Small intestine (tissue), 7 donors: ENCODE measurements at regions not wholly inside any gene's neighbourhood (a gene's known extent, or its start where the extent isn't known, plus 50 kb on each side); places are given as distances from the start of the nearest gene placed in this dataset.

ENCODE experiments used
- DNase-seq, 2 donors: peaks; one replicate each; pipeline versions ENCODE4 v3.0.0 to v3.0.0-alpha.2; 2013
- FAIRE-seq: peaks from 2 replicates; lab custom pipeline; 2012; peaks lifted over from hg19 to GRCh38; lab: Jason Lieb, UNC
- H3K27ac ChIP-seq, 3 donors: one replicate each; pipeline ENCODE4 v1.5.1; 2013; ENCODE audit warnings: low read length in 2 of 3, mild to moderate bottlenecking in 2 of 3, control low read depth in 1 of 3, inconsistent platforms in 1 of 3, low read depth in 1 of 3, moderate library complexity in 1 of 3
- H3K27me3 ChIP-seq, 3 donors: one replicate each; pipeline ENCODE4 v1.6.1; 2013; ENCODE audit warnings: low read length in 3 of 3, inconsistent platforms in 1 of 3; ENCODE audit not compliant: control insufficient read depth in 3 of 3, insufficient read depth in 3 of 3
- H3K36me3 ChIP-seq, 3 donors: one replicate each; pipeline ENCODE4 v1.6.1; 2013; ENCODE audit warnings: low read length in 3 of 3, inconsistent platforms in 1 of 3, low read depth in 1 of 3, mild to moderate bottlenecking in 1 of 3, moderate library complexity in 1 of 3; ENCODE audit not compliant: control insufficient read depth in 3 of 3, insufficient read depth in 2 of 3
- H3K4me1 ChIP-seq, 3 donors: one replicate each; pipeline ENCODE4 v1.6.1; 2013; ENCODE audit warnings: low read length in 2 of 3, inconsistent platforms in 1 of 3, low read depth in 1 of 3, mild to moderate bottlenecking in 1 of 3, moderate library complexity in 1 of 3; ENCODE audit not compliant: control insufficient read depth in 3 of 3, insufficient read depth in 2 of 3
- H3K4me3 ChIP-seq, 3 donors: one replicate each; pipeline ENCODE4 v1.5.1; 2013; ENCODE audit warnings: low read length in 3 of 3, control low read depth in 1 of 3, inconsistent platforms in 1 of 3, low read depth in 1 of 3, mild to moderate bottlenecking in 1 of 3, moderate library complexity in 1 of 3
- H3K9me3 ChIP-seq, 2 donors: one replicate each; pipeline ENCODE4 v1.6.1; 2013; ENCODE audit warnings: low read depth in 1 of 2, low read length in 1 of 2; ENCODE audit not compliant: control insufficient read depth in 2 of 2, insufficient read depth in 1 of 2
- WGBS, 3 donors: extraction: QIAGEN DNeasy Blood & Tissue Kit; methylation state at CpG; one replicate each; pipeline ENCODE4 v1.1.7; 2013; 5-methylcytosine and 5-hydroxymethylcytosine counted together
- donor health status: healthy with polysubstance abuse.
- donor health status: control.
- donor health status: control.
- donor health status: Bipolar disorder and iron deficiency.
- donor health status: healthy.

GRCh38 chr2:23293063-23293462 is 91.9 kb upstream of the KLHL29 start:
- Histone ChIP-seq H3K9me3 (no peaks in the 10 kb centered on the region), H3K27me3 (peaks cover 0 to 7% (median 0%) of the 10 kb centered on the region in 3 donors), H3K27ac (no peak overlapping the region), H3K4me3 (no peak overlapping the region), H3K4me1 (peaks cover 0 to 3% (median 0%) of the 10 kb centered on the region in 3 donors), H3K36me3 (no peaks in the 10 kb centered on the region)
- 43 to 56% (median 47%) methylated on average over 6 of the region's 6 CpGs for WGBS, 3 donors
- DNase-seq (no peak), FAIRE-seq (no peak)

DNA sequence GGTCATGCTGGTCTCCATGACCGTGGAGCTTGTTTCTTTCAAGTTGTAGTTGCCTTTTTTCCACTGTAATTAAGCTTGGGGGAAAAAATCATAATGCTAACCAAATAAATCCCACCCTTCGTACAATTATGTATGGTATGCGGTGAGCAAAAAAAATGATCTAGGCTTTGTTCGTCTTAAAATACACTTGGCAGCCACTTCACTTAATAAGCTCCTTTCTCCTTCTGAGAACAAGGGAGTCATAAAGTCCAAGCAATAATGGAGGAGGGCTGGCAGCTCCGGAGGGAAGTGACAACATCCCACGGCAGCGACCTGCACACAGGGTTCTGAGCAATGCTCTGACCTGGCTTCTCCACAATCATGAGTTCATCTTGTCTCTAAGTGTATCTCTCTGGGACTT is 91.2 kb upstream of the KLHL29 start:
- Histone ChIP-seq H3K9me3 (no peaks in the 10 kb centered on the region), H3K36me3 (no peaks in the 10 kb centered on the region), H3K27ac (no peak overlapping the region), H3K27me3 (peaks cover 0 to 7% (median 0%) of the 10 kb centered on the region in 3 donors), H3K4me3 (no peak overlapping the region), H3K4me1 (peaks cover 0 to 3% (median 0%) of the 10 kb centered on the region in 3 donors)
- no peak for FAIRE-seq
- 61 to 74% (median 64%) methylated on average over 7 of the region's 7 CpGs for WGBS, 3 donors
- DNase-seq, result no peak

- Histone ChIP-seq H3K4me3 (no peak overlapping the region), H3K27ac (no peak overlapping the region), H3K27me3 (peaks cover 0 to 7% (median 0%) of the 10 kb centered on the region in 3 donors), H3K4me1 (peaks cover 0 to 3% (median 0%) of the 10 kb centered on the region in 3 donors), H3K9me3 (no peaks in the 10 kb centered on the region), H3K36me3 (no peaks in the 10 kb centered on the region)
- WGBS, 3 donors, result 68 to 88% (median 69%) methylated on average over 4 of the region's 4 CpGs
- no peak for FAIRE-seq
- peak in 1 of 2 donors; percentile 5 for DNase-seq
Measured at GRCh38 chr2:23294238-23294637, 90.7 kb upstream of the KLHL29 start.

GRCh38 chr2:23296691-23297090 is 88.3 kb upstream of the KLHL29 start:
- no peaks in the 10 kb centered on the region for H3K36me3 ChIP-seq
- H3K4me3 ChIP-seq, result no peak overlapping the region
- peaks cover 0 to 3% (median 0%) of the 10 kb centered on the region in 3 donors for H3K4me1 ChIP-seq
- H3K27me3 ChIP-seq, result peaks cover 0 to 7% (median 0%) of the 10 kb centered on the region in 3 donors
- H3K27ac ChIP-seq, result no peak overlapping the region
- 83 to 89% (median 88%) methylated on average over 9 of the region's 9 CpGs for WGBS, 3 donors
- DNase-seq (no peak), FAIRE-seq (no peak)
- H3K9me3 ChIP-seq, result no peaks in the 10 kb centered on the region

GRCh38 chr2:23297112-23297511 is 87.9 kb upstream of the KLHL29 start:
- Histone ChIP-seq H3K36me3 (no peaks in the 10 kb centered on the region), H3K4me1 (peaks cover 0 to 3% (median 0%) of the 10 kb centered on the region in 3 donors), H3K4me3 (no peak overlapping the region), H3K27ac (no peak overlapping the region), H3K9me3 (no peaks in the 10 kb centered on the region), H3K27me3 (peaks cover 0 to 7% (median 0%) of the 10 kb centered on the region in 3 donors)
- DNase-seq (no peak), FAIRE-seq (no peak)
- WGBS, 3 donors, result 68 to 82% (median 81%) methylated on average over 3 of the region's 3 CpGs

- 79 to 84% (median 82%) methylated on average over 6 of the region's 6 CpGs for WGBS, 3 donors
- H3K4me3 ChIP-seq, result no peak overlapping the region
- no peaks in the 10 kb centered on the region for H3K36me3 ChIP-seq
- H3K27ac ChIP-seq, result no peak overlapping the region
- H3K4me1 ChIP-seq, result no peaks in the 10 kb centered on the region
- FAIRE-seq (no peak), DNase-seq (no peak)
- H3K27me3 ChIP-seq, result peaks cover 0 to 7% (median 0%) of the 10 kb centered on the region in 3 donors
- H3K9me3 ChIP-seq, result no peaks in the 10 kb centered on the region
Measured at GRCh38 chr2:23298551-23298950, 86.4 kb upstream of the KLHL29 start.

DNA sequence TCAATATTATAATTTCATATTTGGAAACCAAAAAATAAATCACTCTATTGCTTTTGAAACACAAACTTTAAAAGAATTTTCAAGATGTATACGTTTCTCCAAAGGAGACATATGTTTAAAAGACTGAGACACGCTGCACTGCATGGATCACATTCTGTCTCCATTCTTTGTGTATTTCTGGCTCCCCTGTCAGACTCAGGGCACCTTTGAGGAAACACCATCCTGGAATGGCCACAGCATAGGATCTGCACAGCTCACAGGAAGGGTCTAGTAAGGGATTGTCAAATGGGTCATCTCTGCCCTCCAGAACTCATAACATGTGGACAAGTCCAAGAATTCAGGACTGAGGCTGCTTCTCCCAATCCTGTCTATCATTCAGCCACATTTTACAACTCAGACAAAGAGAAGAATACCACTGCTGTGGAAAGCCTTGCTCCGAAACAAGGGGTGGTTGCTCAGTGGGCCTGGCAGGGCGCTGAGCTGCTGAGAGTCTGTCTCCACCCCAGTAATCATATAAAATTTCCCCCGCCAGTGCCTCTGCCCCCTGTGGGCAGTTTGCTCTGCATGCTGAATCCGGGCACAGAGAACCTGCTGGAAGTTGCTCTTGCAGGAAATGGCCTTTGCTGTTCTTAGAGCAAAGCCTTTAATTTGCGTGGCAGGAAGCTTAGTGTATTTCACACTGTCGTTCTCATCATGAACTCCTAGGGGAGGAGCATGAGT is 85.3 kb upstream of the KLHL29 start:
- no peak for DNase-seq
- no peak for FAIRE-seq
- Histone ChIP-seq H3K27ac (no peak overlapping the region), H3K27me3 (peaks cover 0 to 4% (median 0%) of the 10 kb centered on the region in 3 donors), H3K4me3 (no peak overlapping the region), H3K9me3 (no peaks in the 10 kb centered on the region), H3K4me1 (no peaks in the 10 kb centered on the region), H3K36me3 (no peaks in the 10 kb centered on the region)
- WGBS, 3 donors, result 83 to 87% (median 85%) methylated on average over 8 of the region's 8 CpGs

GRCh38 chr2:23301136-23301535 is 83.8 kb upstream of the KLHL29 start:
- no peak for FAIRE-seq
- no peak for DNase-seq
- Histone ChIP-seq H3K9me3 (no peaks in the 10 kb centered on the region), H3K27ac (no peak overlapping the region), H3K36me3 (no peaks in the 10 kb centered on the region), H3K4me1 (no peaks in the 10 kb centered on the region), H3K27me3 (peaks cover 0 to 4% (median 0%) of the 10 kb centered on the region in 3 donors), H3K4me3 (no peak overlapping the region)

GRCh38 chr2:23302591-23302990 is 82.4 kb upstream of the KLHL29 start:
- H3K27me3 ChIP-seq, result no peaks in the 10 kb centered on the region
- no peak for DNase-seq
- FAIRE-seq, result no peak
- no peak overlapping the region for H3K27ac ChIP-seq
- H3K4me1 ChIP-seq, result no peaks in the 10 kb centered on the region
- H3K36me3 ChIP-seq, result no peaks in the 10 kb centered on the region
- H3K9me3 ChIP-seq, result no peaks in the 10 kb centered on the region
- H3K4me3 ChIP-seq, result no peak overlapping the region
